Fibroblast of skin of left quadriceps (primary cell): ENCODE measurements at regions not wholly inside any gene's neighbourhood (a gene's known extent, or its start where the extent isn't known, plus 50 kb on each side); places are given as distances from the start of the nearest gene placed in this dataset.
"Not testable (repeated sequence)": the region's sequence is repeated elsewhere in the genome, so short reads cannot be mapped to it uniquely, and the experiment has no call there.

ENCODE experiments used
- DNase-seq, 2 experiments: peaks; one replicate each; pipeline ENCODE4 v3.0.0-alpha.2; 2013; ENCODE audit warnings: low read depth in 2 of 2

DNA sequence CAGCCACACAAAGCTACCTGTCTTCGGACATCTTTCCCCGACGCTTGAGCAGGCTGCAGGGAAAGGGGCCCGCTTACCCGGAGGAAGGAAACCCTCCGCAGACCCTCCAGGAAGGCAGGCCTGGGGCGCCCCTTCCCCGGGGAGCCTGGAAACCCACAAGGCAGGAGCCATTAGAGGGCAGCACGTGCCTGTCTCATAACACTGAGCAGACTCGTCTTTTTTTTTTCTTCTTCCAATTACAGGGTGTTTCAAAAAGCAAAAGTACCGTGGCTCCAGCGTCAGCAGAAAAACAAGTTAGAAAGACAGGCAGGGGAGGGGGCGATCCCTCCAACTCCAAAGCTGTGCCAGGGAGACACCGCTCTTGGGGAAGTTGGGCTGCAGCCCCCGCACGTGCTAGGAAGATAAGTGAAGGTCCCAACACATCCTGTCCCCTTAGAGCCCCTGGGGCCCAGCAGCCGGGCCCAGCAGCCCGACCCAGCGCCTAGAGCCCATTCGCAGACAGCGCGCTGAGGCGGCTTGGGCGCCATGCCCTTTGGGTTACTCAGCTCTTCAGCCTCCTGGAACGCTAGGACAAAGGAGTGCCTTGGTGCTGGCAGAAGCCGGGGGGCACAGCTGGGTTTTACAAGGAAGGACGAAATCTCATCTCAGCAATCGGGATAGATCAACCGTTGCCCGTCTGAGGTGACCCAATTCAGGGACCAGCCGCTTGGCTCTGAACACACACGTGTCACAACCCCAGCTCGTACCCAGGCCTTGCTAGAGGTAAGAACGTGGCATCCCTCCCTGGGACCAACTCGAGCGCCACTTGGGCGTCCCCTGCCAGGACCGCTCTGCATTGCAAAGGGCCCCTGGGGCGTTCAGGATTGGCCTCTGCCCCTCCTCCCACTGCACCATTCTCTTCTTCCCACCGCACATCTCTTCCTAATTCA lies 136.3 kb downstream of the LY86 start:
- DNase-seq, result peak; percentile 66 to 68

DNA sequence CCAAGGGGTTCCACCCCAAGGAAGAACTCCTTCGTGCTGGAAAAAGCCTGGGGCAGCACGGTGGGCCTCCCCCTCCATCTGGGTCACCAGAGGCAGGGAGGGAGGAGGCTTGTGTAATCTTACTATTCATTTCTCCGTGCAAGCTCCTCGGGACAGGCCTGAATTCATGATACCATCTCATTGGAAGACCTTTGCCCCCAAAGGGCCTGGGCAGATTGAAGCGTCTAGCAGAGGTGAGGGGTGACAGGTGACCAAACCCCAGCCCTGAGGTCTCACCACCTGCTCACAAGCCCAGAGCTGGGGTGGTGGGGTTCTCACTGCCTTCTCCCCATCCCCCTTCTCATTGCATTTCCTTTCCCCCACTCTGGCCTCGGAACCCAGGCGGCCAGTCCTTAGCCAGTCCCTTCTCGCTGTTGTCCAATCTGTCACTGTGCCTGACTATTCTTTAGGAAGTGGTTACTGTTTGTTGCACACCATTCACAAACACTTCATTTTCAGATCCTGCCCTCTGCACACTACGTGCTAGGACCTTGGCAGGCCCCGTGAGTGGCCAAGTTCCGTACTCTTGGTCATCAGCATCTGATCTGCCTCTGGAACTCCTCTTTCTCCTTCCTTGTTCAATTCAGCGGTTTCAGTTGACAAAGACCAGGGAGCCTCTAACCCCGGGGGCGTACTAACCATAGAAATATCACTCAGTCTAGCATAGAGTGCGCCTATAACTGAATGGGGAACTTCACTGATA lies 137.1 kb downstream of the LY86 start:
- DNase-seq, result no peak

DNA sequence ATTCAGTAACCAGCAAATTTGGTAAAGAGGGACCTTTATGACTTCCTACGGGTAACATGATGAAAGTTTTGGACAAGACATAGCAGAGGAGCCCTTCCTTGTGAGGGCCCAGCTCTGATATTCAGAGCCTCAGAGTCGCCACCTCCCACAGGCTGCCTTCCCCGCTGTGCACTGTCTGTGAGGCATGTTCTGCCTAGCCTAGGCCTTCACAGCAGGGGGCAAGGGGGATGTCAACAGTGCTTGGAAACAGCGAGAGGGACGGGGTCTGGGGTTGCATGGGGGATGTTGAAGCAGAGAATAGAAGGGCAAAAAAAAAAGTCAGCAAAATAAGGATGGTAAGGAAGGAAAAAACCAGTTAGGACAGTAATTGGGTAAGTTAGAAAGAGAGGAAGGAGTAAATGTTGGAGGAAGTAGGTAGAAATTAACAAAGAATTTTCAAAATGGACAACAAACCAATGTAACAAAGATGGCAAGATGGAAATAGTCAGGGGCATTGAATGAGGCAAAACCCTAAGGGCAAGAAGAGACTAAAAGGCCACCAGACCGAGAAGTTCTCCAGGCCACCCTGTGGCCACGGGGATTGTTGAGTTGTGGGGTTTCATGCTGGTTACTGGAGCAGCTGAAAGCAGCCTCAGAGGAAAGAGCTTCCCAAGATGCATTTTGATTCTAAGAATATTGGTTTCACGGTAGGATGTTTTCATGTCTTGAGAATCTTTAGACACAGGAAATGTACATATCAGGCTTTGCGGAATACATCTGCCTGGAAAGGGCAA lies 139.8 kb downstream of the LY86 start:
- DNase-seq, result no peak

DNA sequence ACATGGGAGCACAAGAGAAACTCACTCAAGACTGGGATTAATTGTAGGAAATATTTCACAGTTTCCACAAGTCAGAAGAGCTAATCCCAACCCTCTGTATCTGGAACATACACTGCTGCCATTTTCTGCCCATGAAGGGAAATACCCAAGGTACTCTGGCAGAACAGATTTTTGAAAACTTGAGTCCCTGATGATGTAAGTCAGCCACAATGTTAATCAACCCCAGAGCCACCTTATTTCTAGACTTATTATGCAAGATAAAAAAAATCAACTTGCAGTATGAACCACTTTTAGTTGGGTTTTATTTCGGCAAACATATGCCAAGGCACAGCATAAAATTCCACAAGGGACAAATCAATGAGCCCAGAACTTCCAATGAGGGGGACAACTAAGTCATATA lies 141.5 kb downstream of the LY86 start:
- no peak for DNase-seq

DNA sequence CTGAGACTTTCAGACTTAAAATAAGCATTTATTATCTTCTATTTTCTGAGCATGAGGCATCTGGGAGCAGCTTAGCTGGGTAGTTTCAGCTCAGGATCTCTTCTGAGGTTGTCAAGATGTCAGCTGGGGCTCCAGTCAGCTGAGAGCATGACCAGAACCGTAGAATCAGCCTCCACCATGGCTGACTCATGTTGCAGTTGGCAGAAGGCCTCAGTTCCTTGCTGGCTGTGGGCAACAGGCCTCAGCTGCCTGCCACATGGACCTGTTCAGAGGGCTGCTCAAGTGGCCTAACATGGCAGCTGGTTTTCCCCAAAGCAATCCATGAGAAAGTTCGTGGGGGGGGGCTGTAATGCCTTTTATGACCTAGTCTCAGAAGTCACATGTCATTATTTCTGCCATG lies 142.3 kb downstream of the LY86 start:
- DNase-seq, result no peak

DNA sequence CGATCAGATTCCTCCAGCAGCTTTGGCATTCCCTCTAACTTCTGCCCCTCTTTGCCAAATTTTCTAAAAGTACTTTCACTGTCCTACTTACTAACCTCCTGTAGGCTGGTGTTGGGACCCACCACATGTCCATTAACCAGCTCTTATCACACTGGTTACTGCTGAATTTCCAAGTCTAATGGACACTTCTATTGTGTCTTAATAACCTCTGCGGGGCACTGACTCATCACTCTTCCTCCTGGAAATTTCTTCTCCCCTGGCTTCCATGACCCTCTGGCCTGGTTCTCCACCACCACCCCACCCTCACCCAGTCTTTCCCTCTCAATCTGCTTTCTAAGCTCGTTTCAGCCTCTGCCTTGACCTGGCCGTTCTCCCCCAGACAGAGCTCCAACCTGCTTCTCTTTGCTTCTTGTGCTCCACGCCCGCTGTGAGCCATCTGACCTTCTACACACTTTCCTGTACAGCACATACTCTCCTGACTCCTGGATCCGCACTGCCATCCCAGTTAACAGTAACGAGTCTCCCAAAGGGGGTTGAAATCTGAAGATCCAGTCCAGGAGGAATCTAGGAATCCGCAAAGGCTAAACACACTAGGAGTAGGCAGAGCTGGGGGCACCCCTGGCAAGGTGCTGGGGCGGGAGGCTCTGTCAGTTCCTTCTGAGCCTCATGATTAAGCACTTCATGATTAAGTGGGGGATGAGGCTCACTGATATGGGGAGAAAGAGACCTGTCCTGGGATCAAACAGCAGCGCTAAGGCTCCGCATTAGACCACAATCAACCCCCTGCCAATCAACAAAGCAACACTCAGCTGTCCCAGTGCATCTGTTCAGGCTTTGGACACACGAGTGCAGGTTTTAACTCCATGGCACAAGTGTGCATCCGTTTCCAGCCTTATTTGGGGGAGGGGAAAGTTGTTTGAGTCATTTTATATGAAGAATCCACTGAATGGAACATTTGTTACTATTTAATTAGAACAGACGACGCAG lies 146.3 kb downstream of the LY86 start:
- DNase-seq, result no peak

DNA sequence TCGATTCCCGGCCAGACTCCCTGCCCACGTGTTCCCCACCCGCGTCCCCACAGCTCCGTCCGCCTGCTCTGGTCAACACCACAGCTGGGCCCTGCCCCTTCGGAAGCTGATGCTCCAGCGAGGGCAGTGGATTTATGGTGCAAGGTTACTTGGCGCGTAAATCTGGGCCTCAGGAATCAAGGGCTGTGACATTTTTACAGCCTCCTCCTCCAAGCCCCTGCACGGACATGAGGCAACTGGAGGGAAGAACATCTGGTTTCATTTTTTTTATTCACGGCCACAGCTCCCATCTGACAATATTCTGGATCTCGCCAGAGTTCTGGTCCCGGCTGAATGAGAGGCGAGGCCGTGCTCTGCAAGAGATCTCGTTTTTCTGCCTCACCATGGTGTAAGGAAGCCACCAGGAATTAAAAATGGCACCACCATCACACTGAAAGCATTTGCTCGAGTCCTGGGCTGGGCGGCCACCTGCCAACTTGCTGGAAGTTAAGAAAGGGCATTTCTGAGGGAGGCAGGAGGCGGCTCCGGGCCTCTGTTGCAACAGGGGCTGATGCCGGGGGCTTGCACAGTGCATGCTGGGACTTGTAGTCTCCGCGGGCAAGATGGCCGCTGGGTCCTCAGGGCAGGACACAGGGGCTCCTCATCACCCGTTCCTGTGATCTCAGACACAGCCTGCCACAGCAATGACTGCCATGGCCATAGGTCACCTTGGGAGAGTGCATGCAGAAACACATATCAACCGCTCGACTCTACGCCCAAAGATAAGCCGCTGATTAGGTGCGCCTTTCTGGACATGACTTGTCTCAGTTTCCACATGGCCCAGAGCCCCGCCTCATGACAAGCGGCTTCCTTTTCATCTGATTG lies 148.5 kb downstream of the LY86 start:
- no peak for DNase-seq

DNA sequence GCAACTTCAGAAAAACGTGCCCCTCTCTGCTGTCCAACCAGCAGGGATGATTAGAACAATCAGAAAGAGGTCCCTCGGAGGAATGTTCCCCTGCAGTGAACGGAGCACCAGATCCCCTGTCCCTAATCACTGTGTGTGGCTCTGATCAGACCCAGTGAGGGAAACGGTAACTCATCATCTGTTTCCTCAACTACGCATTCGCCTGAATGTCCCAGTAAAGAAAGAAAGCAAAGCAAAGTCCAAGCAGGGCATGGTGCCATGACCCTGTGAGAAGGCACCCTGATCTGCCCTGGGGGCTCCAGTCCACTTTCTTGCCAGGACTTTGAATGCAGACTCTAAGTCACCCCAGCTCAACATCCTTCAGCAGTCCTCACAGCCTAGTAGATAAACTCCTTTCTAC lies 149.2 kb downstream of the LY86 start:
- DNase-seq, result no peak

DNA sequence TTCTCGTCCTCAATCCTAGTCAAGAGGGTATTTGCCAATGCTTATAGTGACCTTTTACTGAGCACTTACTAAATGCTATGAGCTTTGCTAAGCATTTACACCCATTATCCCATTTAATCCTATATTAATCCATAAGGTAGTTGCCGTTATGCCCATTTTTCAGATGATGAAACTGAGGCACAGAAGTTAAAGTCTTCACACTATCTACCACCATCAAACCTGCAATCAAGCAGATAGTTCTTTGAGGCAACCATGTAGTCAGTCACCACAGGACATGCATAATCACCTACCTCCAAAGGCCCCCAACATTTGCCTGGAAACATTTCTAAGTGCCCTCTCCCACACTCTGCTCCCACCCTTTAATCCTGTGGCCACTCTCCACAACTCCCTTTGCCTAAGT lies 149.6 kb downstream of the LY86 start:
- no peak for DNase-seq

DNA sequence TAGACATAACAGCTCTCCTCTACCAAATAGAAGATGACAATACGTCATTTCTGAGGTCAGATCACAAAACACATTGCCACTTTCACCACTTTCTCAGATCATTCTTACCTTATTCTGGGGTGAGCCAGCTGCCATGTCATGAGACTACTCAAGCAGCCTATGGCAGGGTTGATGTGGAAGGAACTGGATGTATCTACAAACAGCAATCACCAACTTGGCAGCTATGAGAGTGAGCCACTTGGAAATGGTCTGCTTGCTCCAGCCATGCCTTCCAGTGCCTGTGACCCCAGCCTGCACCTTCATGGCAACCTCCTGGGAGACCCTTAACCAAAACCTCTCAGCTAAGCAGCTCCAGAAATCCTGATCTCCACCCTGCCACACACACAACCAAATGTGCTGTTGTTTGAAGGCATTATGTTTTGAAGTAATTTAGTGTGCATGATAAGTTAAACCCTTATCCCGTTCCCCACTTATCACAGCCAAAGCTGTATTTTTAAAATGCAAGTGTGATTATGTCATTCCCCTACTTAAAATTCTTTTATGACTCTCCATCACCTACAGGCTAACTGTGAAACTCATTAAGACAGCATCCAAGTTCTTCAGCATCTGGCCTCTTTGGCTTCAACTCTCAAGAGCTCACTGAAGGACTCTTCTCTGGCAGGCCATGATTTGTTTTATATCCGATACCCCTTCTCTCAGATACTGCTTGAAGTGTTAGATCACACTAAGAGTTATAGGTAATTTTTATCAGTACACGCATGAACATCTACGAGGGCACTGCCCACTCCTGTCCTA lies 150.6 kb downstream of the LY86 start:
- DNase-seq, result no peak

DNA sequence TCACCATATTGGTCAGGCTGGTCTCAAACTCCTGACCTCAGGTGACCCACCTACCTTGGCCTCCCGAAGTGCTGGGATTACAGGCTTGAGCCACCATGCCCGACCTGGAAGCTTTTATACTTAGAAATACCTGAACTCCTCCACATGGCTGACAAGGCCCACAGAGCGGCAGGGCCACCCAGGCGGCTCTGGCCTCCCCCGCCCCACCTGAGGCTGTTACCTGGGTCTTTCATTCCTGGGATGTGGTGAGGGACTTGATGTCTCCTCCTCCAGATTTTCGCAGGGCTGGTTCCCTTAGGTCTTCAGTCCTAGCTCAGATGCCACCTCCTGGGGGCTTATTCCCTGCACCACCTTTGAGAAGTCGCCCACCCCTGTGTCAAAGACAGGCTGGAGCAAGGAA lies 152.1 kb downstream of the LY86 start:
- DNase-seq, result no peak

DNA sequence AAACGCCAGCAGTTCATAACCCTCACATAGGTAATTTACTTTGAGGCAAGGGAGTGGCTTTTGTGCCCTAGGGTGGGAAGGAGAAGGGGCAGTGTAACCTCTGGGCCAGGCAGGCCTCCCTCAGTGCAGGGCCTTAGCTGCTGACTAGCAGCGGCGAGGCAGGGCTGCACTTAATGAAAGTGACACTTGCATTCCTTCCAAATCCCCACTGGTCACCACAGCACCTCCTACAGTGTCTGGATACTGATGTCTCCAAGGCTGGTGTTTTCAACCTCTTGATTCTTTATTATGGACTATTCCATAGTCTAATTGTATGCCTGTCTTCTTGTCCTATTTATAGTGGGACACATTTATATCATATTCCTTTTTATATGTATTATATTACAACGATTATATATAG lies 152.7 kb downstream of the LY86 start:
- no peak for DNase-seq

DNA sequence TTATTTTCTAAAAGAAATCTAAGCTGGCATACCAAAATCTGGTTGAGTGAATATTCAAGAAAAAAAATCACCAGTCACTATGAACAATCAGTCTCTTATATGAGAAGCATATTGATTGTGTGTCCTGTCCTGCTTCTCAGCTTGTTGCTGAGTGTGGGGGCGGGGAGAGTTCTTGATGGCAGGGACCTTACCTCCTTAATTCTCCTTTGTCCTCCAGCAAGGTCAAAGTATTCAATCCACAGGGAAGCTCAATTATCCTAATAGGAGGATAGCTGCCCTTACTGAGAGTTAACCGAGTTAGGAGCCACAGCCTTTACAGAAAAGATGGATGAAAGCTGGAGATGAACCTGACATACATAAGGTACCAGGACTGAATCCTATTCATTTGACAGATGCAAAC lies 154.0 kb downstream of the LY86 start:
- DNase-seq, result no peak

DNA sequence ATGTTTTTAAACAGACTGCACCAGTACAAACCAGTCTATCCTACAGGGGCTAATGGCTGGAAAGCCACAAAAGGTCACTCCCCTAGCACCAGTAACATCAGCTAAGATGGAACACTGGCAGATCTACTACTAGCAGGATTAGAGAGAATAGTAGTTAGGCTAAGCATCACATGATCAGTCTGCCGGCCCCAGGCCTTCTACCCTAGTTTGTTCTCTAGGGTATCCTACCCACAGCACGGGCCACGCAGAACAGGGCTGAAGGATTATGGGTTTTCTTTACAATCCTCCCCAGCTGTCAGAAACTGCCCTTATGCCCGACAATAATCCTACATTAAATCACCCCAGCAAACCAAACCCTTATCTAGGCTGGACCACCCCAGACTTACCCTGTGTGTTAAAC lies 156.0 kb downstream of the LY86 start:
- no peak for DNase-seq

DNA sequence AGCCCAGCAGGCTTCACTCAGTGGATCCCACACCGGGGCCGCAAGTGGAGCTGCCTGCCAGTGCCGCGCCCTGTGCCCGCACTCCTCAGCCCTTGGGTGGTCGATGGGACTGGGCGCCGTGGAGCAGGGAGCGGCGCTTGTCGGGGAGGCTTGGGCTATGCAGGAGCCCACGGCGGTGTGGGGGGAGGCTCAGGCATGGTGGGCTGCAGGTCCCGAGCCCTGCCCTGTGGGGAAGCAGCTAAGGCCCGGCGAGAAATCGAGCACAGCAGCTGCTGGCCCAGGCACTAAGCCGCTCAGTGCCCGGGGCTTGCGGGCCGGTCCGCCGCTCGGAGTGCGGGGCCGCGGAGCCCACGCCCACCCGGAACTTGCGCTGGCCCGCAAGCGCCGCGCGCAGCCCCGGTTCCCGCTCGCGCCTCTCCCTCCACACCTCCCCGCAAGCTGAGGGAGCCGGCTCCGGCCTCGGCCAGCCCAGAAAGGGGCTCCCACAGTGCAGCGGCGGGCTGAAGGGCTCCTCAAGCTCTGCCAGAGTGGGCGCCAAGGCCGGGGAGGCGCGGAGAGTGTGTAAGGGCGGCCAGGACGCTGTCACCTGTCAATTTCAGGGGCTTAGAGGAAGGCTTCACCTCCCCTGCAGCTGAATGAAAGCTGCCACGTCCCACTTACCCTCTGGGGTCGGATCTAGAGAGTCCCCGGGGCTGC lies 157.3 kb downstream of the LY86 start:
- DNase-seq, result not testable (repeated sequence)

DNA sequence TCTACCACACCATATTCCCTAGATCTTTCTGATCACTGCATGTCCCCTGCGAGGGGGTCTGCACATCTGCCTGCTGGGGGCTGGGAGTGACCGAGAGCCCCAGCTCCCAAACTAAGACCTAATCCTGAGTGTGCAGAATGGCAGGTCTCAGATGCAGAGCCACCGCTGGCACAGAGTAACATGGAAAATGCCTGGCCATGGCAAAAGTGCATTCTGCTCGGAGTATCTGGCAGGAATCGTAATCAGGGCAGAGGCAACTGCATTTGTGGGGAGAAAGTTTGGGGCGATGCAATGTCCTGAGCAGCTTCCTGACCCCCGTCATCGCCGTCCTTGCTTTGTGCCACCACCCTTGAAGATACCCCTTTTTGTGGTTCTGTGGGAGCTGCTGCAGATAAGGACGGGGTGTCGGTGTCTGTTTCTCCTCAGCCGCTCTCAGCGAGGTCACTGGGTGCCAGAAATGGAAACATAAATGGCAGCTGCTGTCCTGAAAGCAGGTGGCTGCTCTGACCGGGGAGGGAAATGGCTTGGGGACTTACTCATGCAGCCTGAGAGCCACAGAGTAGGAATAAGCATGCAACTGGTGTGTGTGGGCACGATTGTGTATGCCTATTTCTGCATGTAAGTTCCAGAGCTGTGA lies 157.9 kb downstream of the LY86 start:
- no peak for DNase-seq

DNA sequence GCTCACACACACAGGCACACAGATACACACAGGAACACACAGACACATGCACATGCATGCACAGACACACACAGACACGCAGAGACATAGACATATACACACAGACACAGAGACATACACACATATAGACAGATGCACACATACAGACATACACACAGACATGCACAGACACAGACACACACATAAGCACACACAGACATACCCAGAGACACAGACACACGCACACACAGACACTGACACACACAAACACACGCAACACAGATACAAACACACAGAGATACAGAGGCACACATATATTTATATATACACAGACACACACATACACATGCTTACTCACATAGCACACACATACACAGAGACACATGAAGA lies 158.4 kb downstream of the LY86 start:
- no peak for DNase-seq

DNA sequence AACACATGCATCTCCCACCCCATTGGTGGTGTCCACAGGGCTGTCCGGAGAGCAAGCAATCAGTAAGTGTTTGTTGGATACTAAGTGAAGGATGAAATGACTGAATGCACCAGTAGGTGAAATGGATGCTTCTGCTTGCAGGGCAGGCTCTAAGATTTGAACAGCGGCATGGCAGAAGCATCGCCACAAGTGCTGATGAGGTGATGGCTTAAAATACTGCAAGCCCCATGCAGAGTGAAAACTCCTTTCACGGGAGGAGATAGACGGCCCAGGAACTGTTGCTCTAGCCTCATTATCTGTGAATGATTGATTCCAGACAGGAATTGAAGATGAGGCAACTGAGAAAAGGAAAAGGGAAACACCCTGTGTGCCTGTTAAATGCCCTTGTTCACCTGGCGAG lies 158.9 kb downstream of the LY86 start:
- no peak for DNase-seq
